Panc1 (cell line): ENCODE measurements at regions not wholly inside any gene's neighbourhood (a gene's known extent, or its start where the extent isn't known, plus 50 kb on each side); places are given as distances from the start of the nearest gene placed in this dataset.

ENCODE experiments used
- ATAC-seq: fragments of 200-7000 bp; cut with Tn5 transposase; 2 replicates; pipeline ENCODE4 v1.9.1; 2020; ENCODE audit warnings: mild to moderate bottlenecking, moderate library complexity
- BruUV-seq: library from RNA; stranded (reverse); fragments of 400-500 nt; replicated peaks from 2 replicates; lab custom pipeline; 2021; lab: Mats Ljungman, UMichigan
- CTCF ChIA-PET: fragments of 300-600 bp; sonication (Branson Sonifier 250); formaldehyde crosslinking; loops from one replicate; lab custom pipeline; 2022; ENCODE audit warnings: antibody characterized with exemption; lab: Charles Lee
- POLR2A ChIA-PET: fragments of 300-600 bp; sonication (Branson Sonifier 250); formaldehyde crosslinking; loops from one replicate; lab custom pipeline; 2022; ENCODE audit warnings: antibody characterized with exemption; lab: Charles Lee
- DNase-seq: peaks from one replicate; pipeline ENCODE4 v3.0.0-alpha.2; 2010; ENCODE audit warnings: low read depth, low spot score
- H3K27ac ChIP-seq: 2 replicates; pipeline ENCODE4 v1.5.1; 2011; ENCODE audit warnings: mild to moderate bottlenecking, low read length, inconsistent platforms
- H3K27me3 ChIP-seq: fragments of 200-500 bp; sonication (Bioruptor generic); 2 replicates; pipeline ENCODE4 v1.6.0; 2014; ENCODE audit warnings: low read length, inconsistent platforms; ENCODE audit not compliant: control insufficient read depth, insufficient read depth
- H3K36me3 ChIP-seq: fragments of 200-500 bp; sonication (Bioruptor generic); 2 replicates; pipeline ENCODE4 v1.5.1; 2014; ENCODE audit warnings: inconsistent platforms, mild to moderate bottlenecking, low read length, moderate library complexity; ENCODE audit not compliant: control insufficient read depth, insufficient read depth
- H3K4me1 ChIP-seq: 2 replicates; pipeline ENCODE4 v1.5.1; 2011; ENCODE audit warnings: inconsistent platforms, mild to moderate bottlenecking, low read length, moderate library complexity; ENCODE audit not compliant: control insufficient read depth, insufficient read depth
- H3K4me3 ChIP-seq, 2 experiments: 2 replicates each; pipeline ENCODE4 v1.5.1; 2011 to 2012; ENCODE audit warnings: low read depth in 2 of 2, low read length in 2 of 2, mild to moderate bottlenecking in 2 of 2, inconsistent platforms in 1 of 2, moderate library complexity in 1 of 2
- H3K9me3 ChIP-seq: fragments of 200-500 bp; sonication (Bioruptor generic); 2 replicates; pipeline ENCODE4 v1.5.1; 2014; ENCODE audit warnings: low read depth, mild to moderate bottlenecking, inconsistent platforms, low read length, moderate library complexity; ENCODE audit not compliant: control insufficient read depth, insufficient read depth
- CTCF ChIP-seq: fragments of 450-650 bp; IDR thresholded peaks from 2 replicates; pipeline ENCODE4 v1.5.1; 2017; ENCODE audit warnings: mild to moderate bottlenecking
- POLR2AphosphoS5 ChIP-seq: IDR thresholded peaks from 2 replicates; pipeline ENCODE4 v1.6.1; 2012; ENCODE audit warnings: mild to moderate bottlenecking, low read depth, low read length, moderate library complexity
- REST ChIP-seq, 2 experiments: IDR thresholded peaks; 2 replicates each; pipeline ENCODE4 v1.6.1; 2011 to 2012; ENCODE audit warnings: low read depth in 2 of 2, control low read depth in 1 of 2, low read length in 1 of 2, mild to moderate bottlenecking in 1 of 2, moderate library complexity in 1 of 2; ENCODE audit not compliant: insufficient read depth in 1 of 2
- SIN3A ChIP-seq: IDR thresholded peaks from 2 replicates; pipeline ENCODE4 v1.6.1; 2012; ENCODE audit warnings: low read depth, mild to moderate bottlenecking, low read length, moderate library complexity, borderline replicate concordance; ENCODE audit not compliant: insufficient read depth
- TCF7L2 ChIP-seq: IDR thresholded peaks from 2 replicates; pipeline ENCODE4 v1.6.1; 2011; ENCODE audit warnings: mild to moderate bottlenecking, low read depth, low read length, inconsistent platforms
- in situ Hi-C: cut with HindIII; loops from 2 replicates; pipeline ENCODE4 v1.10.0; 2016; ENCODE audit warnings: low sequenced_read_pairs, low pct_unique_long_range_greater_than_20kb
- intact Hi-C: fragments of 100-400 bp; cut with micrococcal nuclease; formaldehyde crosslinking; loops from one replicate; pipeline ENCODE4 v1.10.0; 2022; ENCODE audit not compliant: unreplicated experiment

GRCh38 chr14:44701563-44702263, 194.6 kb upstream of the FSCB start:
- intact Hi-C loops: no loop called here
- Histone ChIP-seq H3K36me3 (no peaks in the 10 kb centered on the region), H3K9me3 (no peaks in the 10 kb centered on the region), H3K27me3 (no peaks in the 10 kb centered on the region), H3K4me1 (no peaks in the 10 kb centered on the region), H3K27ac (no peak overlapping the region), H3K4me3 (no peak overlapping the region)
- CTCF ChIA-PET: no interaction called here
- no peak for DNase-seq
- no peak for TF ChIP-seq REST (IDR thresholded peaks at IDR 0.05; ENCODE audit: insufficient read depth in 1 of 2, low read depth in 2 of 2, low read length in 1 of 2)
- TF ChIP-seq TCF7L2: no peak
- no peak for TF ChIP-seq POLR2AphosphoS5
- TF ChIP-seq CTCF: no peak
- TF ChIP-seq SIN3A: no peak
- ATAC-seq: no peak
- in situ Hi-C loops: no loop called here
- BruUV-seq: no TSS peak
- POLR2A ChIA-PET: no interaction called here

GRCh38 chr14:44700694-44701093, 193.6 kb upstream of the FSCB start:
- no peak overlapping the region for H3K27ac ChIP-seq

More at GRCh38 chr14:44700694-44701093, 193.6 kb upstream of the FSCB start:
- POLR2A ChIA-PET: no interaction called here
- no TSS peak for BruUV-seq
- no peaks in the 10 kb centered on the region for H3K4me1 ChIP-seq
- DNase-seq (no peak), ATAC-seq (no peak)
- in situ Hi-C loops (no loop called here), intact Hi-C loops (no loop called here)
- H3K9me3 ChIP-seq: no peaks in the 10 kb centered on the region
- CTCF ChIA-PET: no interaction called here
- TF ChIP-seq REST (IDR thresholded peaks at IDR 0.05; ENCODE audit: insufficient read depth in 1 of 2, low read depth in 2 of 2, low read length in 1 of 2): no peak
- no peak for TF ChIP-seq TCF7L2
- no peak for TF ChIP-seq CTCF
- no peak for TF ChIP-seq SIN3A
- no peak for TF ChIP-seq POLR2AphosphoS5
- H3K36me3 ChIP-seq: no peaks in the 10 kb centered on the region
- no peak overlapping the region for H3K4me3 ChIP-seq
- H3K27me3 ChIP-seq: no peaks in the 10 kb centered on the region
